Skeletal muscle tissue (tissue), 3 donors: ENCODE measurements at regions not wholly inside any gene's neighbourhood (a gene's known extent, or its start where the extent isn't known, plus 50 kb on each side); places are given as distances from the start of the nearest gene placed in this dataset.

ENCODE experiments used
- H3K27ac ChIP-seq: one replicate; pipeline ENCODE4 v1.7.0; 2013; ENCODE audit warnings: mild to moderate bottlenecking, low read depth, low read length, inconsistent platforms
- H3K27me3 ChIP-seq, 3 donors: one replicate each; pipeline ENCODE4 v1.7.0; 2013; ENCODE audit warnings: low read length in 3 of 3; ENCODE audit not compliant: control insufficient read depth in 3 of 3, insufficient read depth in 3 of 3
- H3K36me3 ChIP-seq, 3 donors: one replicate each; pipeline ENCODE4 v1.7.0; 2013; ENCODE audit warnings: low read length in 3 of 3; ENCODE audit not compliant: control insufficient read depth in 3 of 3, insufficient read depth in 3 of 3
- H3K4me1 ChIP-seq, 3 donors: one replicate each; pipeline ENCODE4 v1.7.0; 2013; ENCODE audit warnings: low read length in 3 of 3, mild to moderate bottlenecking in 3 of 3; ENCODE audit not compliant: control insufficient read depth in 3 of 3, insufficient read depth in 3 of 3
- H3K4me3 ChIP-seq, 3 donors: one replicate each; pipeline ENCODE4 v1.7.0; 2013; ENCODE audit warnings: low read length in 3 of 3
- H3K9ac ChIP-seq, 3 donors: one replicate each; pipeline ENCODE4 v1.7.0; 2013; ENCODE audit warnings: low read length in 3 of 3, mild to moderate bottlenecking in 3 of 3, moderate library complexity in 2 of 3, low read depth in 1 of 3
- H3K9me3 ChIP-seq, 3 donors: one replicate each; pipeline ENCODE4 v1.7.0; 2013; ENCODE audit warnings: low read length in 3 of 3; ENCODE audit not compliant: control insufficient read depth in 3 of 3
- donor health status: Osteomylitis.

DNA sequence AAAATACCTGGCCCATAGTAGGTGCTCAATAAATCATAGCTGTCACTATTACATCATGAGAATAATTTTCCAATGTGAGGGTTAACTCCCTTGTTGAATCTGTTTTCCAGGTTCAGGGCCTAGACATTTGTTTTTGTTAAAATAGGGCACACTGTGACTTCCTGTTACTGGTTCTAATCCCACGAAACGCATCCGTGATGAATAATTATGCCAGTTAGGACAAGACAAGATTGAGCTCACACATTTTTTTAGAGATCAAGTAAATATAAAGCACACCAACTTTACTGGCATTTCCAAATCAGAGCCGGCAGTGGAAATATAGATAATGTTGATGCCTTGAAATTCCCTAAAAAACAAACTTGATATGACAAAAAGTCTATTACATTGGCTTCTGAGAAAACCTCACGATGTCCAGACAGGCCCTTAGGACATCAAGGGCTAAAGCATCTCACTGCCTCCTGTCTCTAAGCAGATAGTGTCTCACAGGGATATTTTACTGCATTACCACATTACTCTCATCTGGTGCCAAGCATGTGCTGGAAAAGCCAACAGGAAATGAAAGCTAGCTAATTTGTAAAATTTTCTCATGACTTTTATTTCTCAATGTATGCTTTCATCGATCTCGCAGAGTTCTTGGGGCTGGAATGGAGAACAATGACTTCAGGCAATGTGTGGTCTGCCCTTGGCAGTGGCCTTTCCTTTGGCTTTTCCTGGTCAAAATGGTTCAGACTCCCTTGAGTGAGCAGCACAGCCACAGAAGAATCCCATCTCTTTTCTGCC lies 414.3 kb upstream of the PAPPA start:
- no peaks in the 10 kb centered on the region for H3K9me3 ChIP-seq
- H3K4me3 ChIP-seq: no peak overlapping the region
- H3K9ac ChIP-seq: no peak overlapping the region
- no peaks in the 10 kb centered on the region for H3K27me3 ChIP-seq
- H3K4me1 ChIP-seq: no peaks in the 10 kb centered on the region
- H3K36me3 ChIP-seq: no peaks in the 10 kb centered on the region
- H3K27ac ChIP-seq: no peak overlapping the region

DNA sequence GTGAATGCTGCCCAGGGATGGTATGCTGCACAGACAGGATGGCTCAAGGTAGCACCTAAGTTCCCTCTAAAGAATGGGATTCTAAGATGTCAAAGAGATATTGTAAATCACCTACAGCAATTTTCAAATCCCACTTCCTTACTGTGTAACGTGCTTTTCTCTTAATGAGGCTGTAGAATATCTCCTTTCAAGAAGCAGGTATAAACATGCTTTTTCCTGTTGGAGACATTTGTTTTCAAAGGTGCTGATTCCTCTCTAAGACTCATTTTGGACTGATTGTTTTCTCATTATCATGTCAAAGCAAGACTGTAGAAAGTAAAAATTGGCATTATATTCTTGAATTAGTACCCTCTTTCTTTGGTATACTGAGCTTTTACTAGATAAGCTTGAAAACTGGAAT lies 412.6 kb upstream of the PAPPA start:
- H3K9me3 ChIP-seq: no peaks in the 10 kb centered on the region
- H3K36me3 ChIP-seq: no peaks in the 10 kb centered on the region
- no peak overlapping the region for H3K9ac ChIP-seq
- H3K27ac ChIP-seq: no peak overlapping the region
- H3K4me1 ChIP-seq: no peaks in the 10 kb centered on the region
- no peak overlapping the region for H3K4me3 ChIP-seq
- no peaks in the 10 kb centered on the region for H3K27me3 ChIP-seq

DNA sequence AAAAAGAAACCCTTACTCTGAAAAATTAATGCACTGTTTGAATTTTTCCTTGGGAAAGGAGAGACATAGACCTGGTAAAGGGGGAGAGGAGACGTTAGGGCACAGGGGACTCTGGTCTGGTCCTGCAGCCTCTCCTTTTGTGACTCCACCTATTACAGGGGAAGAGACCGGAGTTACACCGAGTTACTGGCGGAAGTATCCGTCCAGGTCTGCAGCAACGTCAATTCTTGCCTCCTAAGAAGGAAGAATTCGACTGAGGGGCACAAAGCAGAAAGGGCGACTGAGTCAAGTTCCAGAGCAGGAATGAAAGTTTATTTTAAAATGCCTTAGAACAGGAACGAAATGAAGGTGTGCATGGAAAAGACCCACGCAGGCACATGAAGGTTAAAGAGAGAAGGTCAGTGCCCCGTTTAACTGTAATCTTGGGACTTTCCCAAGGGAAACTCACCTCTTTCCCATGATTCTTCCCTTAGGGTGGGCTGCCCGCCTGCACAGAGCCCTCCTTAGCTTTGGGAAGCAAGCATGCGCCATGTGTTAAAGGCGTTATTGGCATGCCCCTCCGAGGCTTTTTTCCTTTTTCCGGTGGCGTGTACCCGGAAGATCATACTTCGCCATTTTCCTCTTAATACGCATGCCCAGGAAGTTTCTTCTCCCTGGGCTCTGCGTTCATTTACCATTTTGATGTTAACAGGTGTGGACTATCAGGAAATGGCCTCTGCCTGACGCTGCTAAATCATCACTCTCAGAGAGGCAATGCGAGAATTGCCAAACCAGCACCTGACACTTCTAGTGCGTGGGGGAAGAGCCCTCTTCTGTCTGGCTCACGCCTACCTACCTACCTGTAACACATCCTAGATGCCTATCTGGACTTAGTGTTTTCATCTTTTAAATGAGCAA lies 409.6 kb upstream of the PAPPA start:
- H3K9ac ChIP-seq: no peak overlapping the region
- H3K36me3 ChIP-seq: no peaks in the 10 kb centered on the region
- no peak overlapping the region for H3K4me3 ChIP-seq
- H3K27me3 ChIP-seq: no peaks in the 10 kb centered on the region
- H3K9me3 ChIP-seq: no peaks in the 10 kb centered on the region
- no peaks in the 10 kb centered on the region for H3K4me1 ChIP-seq
- H3K27ac ChIP-seq: no peak overlapping the region

DNA sequence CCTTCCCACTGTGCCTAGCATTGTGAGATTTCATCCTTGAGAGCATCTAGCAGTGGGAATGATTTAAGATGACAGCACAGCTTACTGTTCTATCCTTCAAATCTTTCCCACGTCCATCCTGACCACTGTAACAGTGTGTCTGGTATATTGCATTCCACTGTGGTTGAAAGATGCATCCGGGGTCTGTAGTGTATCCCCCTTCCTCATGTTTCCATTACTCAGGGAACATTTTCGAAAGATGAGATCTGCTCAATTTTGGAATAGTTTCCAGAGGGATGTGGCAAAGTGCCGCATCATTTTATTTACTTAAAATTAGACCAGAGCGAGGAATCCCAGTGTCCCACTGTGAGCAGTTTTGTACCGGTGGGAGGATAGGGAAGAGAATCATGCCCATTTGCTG lies 407.1 kb upstream of the PAPPA start:
- no peaks in the 10 kb centered on the region for H3K27me3 ChIP-seq
- no peak overlapping the region for H3K27ac ChIP-seq
- no peaks in the 10 kb centered on the region for H3K9me3 ChIP-seq
- H3K36me3 ChIP-seq: no peaks in the 10 kb centered on the region
- H3K9ac ChIP-seq: no peak overlapping the region
- H3K4me3 ChIP-seq: no peak overlapping the region
- H3K4me1 ChIP-seq: no peaks in the 10 kb centered on the region

DNA sequence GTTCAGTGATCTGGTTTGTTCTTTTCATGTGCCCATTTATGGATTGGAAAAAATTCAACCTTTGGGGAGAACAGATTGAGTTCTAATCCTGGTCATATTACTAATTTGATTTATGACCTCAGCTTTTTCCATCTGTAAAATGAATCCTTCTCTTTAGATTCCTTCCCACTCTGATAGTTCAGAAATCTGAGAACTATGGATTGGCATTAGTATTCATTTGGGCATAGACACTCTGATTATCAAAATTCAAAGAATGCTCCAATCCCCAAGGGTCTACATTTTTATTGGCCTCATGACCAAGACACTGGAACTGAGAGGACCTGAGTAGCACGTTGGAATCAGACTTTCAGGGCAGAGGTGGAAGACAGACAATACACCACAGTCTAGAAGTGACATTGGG lies 405.9 kb upstream of the PAPPA start:
- Histone ChIP-seq H3K9ac (no peak overlapping the region), H3K27ac (no peak overlapping the region), H3K4me1 (no peaks in the 10 kb centered on the region), H3K27me3 (no peaks in the 10 kb centered on the region), H3K36me3 (no peaks in the 10 kb centered on the region), H3K9me3 (no peaks in the 10 kb centered on the region), H3K4me3 (no peak overlapping the region)

DNA sequence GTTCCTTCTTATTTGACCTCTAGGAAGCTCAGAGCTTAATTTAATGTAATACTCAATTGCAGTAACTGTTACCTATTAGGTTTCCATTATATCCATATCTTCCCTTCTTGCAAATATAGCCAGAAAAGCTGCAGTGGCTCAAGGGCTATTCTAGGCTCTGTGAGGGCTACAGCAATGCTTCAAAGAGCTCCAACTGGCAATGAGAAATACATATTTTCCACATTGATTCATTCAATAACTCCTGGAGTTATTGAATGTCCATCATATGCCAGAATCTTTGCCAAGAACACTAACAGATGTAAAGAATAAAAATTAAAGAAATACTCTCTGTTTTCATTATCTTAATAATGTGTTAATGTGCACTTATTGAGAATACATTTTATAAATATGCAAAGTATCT lies 396.9 kb upstream of the PAPPA start:
- Histone ChIP-seq H3K36me3 (no peaks in the 10 kb centered on the region), H3K9ac (no peak overlapping the region), H3K4me1 (no peaks in the 10 kb centered on the region), H3K4me3 (no peak overlapping the region), H3K27ac (no peak overlapping the region), H3K27me3 (no peaks in the 10 kb centered on the region), H3K9me3 (no peaks in the 10 kb centered on the region)

DNA sequence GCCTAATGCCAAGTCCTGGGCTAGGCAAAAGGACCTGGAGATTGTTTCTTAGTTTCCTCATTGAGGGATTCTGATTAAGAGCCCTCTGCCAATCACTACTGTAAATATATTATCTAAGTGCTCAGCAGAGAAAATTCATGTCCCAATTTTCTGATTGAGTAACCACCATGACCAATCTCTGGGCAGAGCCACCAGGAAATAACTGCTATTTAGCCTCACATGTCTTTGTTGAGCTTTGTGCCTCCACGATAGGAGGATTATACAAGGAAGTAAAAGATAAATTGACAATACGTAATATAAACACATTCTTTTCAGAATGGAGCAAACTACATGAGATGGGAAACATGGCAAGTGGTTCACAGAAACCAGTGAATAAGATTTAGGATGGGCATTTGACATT lies 396.1 kb upstream of the PAPPA start:
- Histone ChIP-seq H3K4me1 (no peaks in the 10 kb centered on the region), H3K9ac (no peak overlapping the region), H3K36me3 (no peaks in the 10 kb centered on the region), H3K27me3 (no peaks in the 10 kb centered on the region), H3K9me3 (no peaks in the 10 kb centered on the region), H3K27ac (no peak overlapping the region), H3K4me3 (no peak overlapping the region)

DNA sequence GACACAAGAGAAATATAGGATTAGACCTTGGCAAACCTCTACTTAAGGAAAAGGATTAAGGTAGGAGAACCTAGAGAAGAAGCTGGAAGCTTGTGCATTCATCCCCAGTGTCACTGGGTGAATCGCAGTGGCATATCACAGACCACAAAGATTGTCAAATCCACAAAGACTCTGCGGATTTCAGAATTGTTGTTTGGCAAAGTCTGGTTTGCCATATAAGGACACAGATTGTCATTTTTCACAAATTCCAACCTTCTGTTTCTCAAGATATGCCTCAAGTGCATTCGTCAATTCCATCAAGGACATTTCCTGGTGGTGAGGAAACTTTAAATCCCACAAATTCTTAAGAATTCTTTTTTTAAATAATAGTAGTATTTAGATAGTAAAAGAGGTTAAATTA lies 395.1 kb upstream of the PAPPA start:
- H3K4me3 ChIP-seq: no peak overlapping the region
- no peaks in the 10 kb centered on the region for H3K36me3 ChIP-seq
- H3K27ac ChIP-seq: no peak overlapping the region
- H3K9ac ChIP-seq: no peak overlapping the region
- no peaks in the 10 kb centered on the region for H3K27me3 ChIP-seq
- no peaks in the 10 kb centered on the region for H3K9me3 ChIP-seq
- no peaks in the 10 kb centered on the region for H3K4me1 ChIP-seq

DNA sequence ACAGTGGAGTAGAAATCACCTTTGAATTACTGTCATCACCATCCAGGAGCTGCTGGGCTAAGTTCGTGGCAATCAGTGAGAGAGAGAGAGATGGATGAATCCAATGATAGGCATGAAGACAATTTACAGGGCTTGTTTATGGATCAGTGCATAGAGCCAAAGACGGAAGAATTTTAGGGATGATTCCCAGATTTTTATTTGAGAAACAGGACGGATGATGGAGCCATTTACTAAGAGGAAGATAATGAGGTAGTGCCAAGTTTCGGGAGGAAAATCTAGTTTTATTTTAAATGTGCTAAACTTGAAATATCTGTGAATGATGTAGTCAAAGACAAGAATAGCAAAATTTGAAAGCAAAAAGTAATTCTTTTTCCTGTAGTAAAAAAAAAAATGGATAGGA lies 394.2 kb upstream of the PAPPA start:
- no peak overlapping the region for H3K4me3 ChIP-seq
- no peaks in the 10 kb centered on the region for H3K9me3 ChIP-seq
- no peaks in the 10 kb centered on the region for H3K36me3 ChIP-seq
- no peak overlapping the region for H3K9ac ChIP-seq
- H3K27ac ChIP-seq: no peak overlapping the region
- H3K27me3 ChIP-seq: no peaks in the 10 kb centered on the region
- no peaks in the 10 kb centered on the region for H3K4me1 ChIP-seq

DNA sequence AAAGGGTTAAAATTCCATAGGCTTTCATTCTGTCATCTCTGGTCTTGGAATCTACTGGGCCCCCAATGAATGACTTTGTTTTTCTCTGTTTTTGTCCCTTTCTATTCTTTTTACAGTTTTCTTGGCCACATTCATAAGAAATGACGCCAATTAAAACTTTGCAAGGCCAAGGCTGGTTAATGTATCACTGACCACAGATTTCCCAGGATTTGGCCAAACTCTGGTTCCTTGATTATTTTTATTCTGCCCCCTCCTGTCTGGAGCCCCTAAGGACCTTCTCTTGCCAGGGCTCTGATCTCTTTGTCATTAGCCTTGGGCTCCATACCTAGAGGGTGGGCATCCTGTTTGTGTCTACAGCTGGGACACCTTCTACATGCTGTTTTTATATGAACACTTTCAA lies 388.9 kb upstream of the PAPPA start:
- Histone ChIP-seq H3K9me3 (no peaks in the 10 kb centered on the region), H3K27me3 (no peaks in the 10 kb centered on the region), H3K36me3 (no peaks in the 10 kb centered on the region), H3K4me1 (no peaks in the 10 kb centered on the region), H3K27ac (no peak overlapping the region), H3K4me3 (no peak overlapping the region), H3K9ac (no peak overlapping the region)
